PC-9 (cell line): ENCODE measurements at regions not wholly inside any gene's neighbourhood (a gene's known extent, or its start where the extent isn't known, plus 50 kb on each side); places are given as distances from the start of the nearest gene placed in this dataset.

Source experiments
- BruUV-seq: library from RNA; stranded (reverse); fragments of 400-500 nt; replicated peaks from 2 replicates; lab custom pipeline; 2021; lab: Mats Ljungman, UMichigan
- CTCF ChIA-PET: fragments of 300-600 bp; sonication (Branson Sonifier 250); formaldehyde crosslinking; loops from one replicate; lab custom pipeline; 2022; ENCODE audit warnings: antibody characterized with exemption; lab: Charles Lee
- POLR2A ChIA-PET: fragments of 300-600 bp; sonication (Branson Sonifier 250); formaldehyde crosslinking; loops from one replicate; lab custom pipeline; 2022; ENCODE audit warnings: antibody characterized with exemption; ENCODE audit not compliant: unreplicated experiment; lab: Charles Lee
- DNase-seq, 2 experiments: peaks; one replicate each; pipeline versions ENCODE4 v3.0.0 to v3.0.0-alpha.2; 2015 to 2022; ENCODE audit warnings: mixed read lengths in 1 of 2
- H2AFZ ChIP-seq: fragments of 200-600 bp; sonication (generic); 2 replicates; pipeline ENCODE4 v1.8.1; 2017; ENCODE audit warnings: antibody characterized with exemption
- H3F3A ChIP-seq: fragments of 200-600 bp; sonication (generic); 2 replicates; pipeline ENCODE4 v1.8.1; 2017; ENCODE audit warnings: antibody characterized with exemption, mild to moderate bottlenecking, low read depth; ENCODE audit not compliant: insufficient read depth
- H3K27ac ChIP-seq: fragments of 200-600 bp; sonication (generic); 2 replicates; pipeline ENCODE4 v1.6.1; 2016; ENCODE audit warnings: mixed run types
- H3K27me3 ChIP-seq: fragments of 200-600 bp; sonication (generic); 2 replicates; pipeline ENCODE4 v1.6.1; 2016; ENCODE audit warnings: low read depth, mixed run types; ENCODE audit not compliant: insufficient read depth
- H3K36me3 ChIP-seq: fragments of 200-600 bp; sonication (generic); 2 replicates; pipeline ENCODE4 v1.6.1; 2016; ENCODE audit warnings: low read depth, mixed run types
- H3K4me1 ChIP-seq: fragments of 200-600 bp; sonication (generic); replicated peaks from 2 replicates; pipeline ENCODE4 v1.6.1; 2016; ENCODE audit warnings: mixed run types; ENCODE audit not compliant: insufficient read depth
- H3K4me2 ChIP-seq: fragments of 200-600 bp; sonication (generic); 2 replicates; pipeline ENCODE4 v1.6.1; 2017; ENCODE audit warnings: mixed run types
- H3K4me3 ChIP-seq: fragments of 200-600 bp; sonication (generic); 2 replicates; pipeline ENCODE4 v1.6.1; 2016; ENCODE audit warnings: mixed run types
- H3K79me2 ChIP-seq: fragments of 200-600 bp; sonication (generic); 2 replicates; pipeline ENCODE4 v1.6.1; 2017; ENCODE audit warnings: low read depth, mixed run types
- H3K9me2 ChIP-seq: fragments of 200-600 bp; sonication (generic); 2 replicates; pipeline ENCODE4 v1.8.1; 2017; ENCODE audit warnings: mild to moderate bottlenecking; ENCODE audit not compliant: insufficient read depth
- H3K9me3 ChIP-seq: fragments of 200-600 bp; sonication (generic); 2 replicates; pipeline ENCODE4 v1.8.1; 2016; ENCODE audit warnings: low read depth; ENCODE audit not compliant: insufficient read depth
- H4K20me1 ChIP-seq: fragments of 200-600 bp; sonication (generic); 2 replicates; pipeline ENCODE4 v1.8.1; 2017; ENCODE audit not compliant: insufficient read depth
- CTCF ChIP-seq: fragments of 200-600 bp; sonication (generic); conservative IDR thresholded peaks from 2 replicates; pipeline ENCODE4 v1.6.1; 2017; ENCODE audit warnings: mixed run types, antibody characterized with exemption, mild to moderate bottlenecking, moderate library complexity
- EZH2 ChIP-seq: fragments of 200-600 bp; sonication (generic); IDR thresholded peaks from 2 replicates; pipeline ENCODE4 v1.8.0; 2017; ENCODE audit warnings: antibody characterized with exemption, low read depth
- intact Hi-C: fragments of 100-400 bp; cut with micrococcal nuclease; formaldehyde crosslinking; loops from one replicate; pipeline ENCODE4 v1.10.0; 2022; ENCODE audit not compliant: unreplicated experiment

DNA sequence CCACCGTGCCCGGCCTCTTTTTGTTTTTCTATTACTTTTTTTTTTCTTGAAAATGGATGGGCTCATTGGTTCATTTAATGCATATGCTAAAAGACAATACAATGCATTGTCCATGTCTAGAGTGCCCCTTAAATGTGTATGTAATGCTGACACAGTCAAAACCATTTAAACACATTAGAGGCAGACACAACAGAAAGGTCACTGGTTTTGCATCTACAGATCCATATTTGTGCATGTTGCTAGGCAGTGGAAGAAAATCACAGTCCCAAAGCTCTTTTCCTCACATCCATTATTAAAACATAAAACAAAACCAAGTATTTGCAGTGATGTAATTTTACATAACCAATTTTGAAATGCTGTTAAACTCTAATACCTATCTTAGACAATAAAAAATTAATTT, 389.0 kb downstream of the TAF11L14 start:
- CTCF ChIA-PET = no interaction called here
- no peaks in the 10 kb centered on the region for H3F3A ChIP-seq
- H3K4me1 ChIP-seq = no peaks in the 10 kb centered on the region
- no peaks in the 10 kb centered on the region for H4K20me1 ChIP-seq
- no peaks in the 10 kb centered on the region for H3K9me2 ChIP-seq
- BruUV-seq = no TSS peak
- H3K4me3 ChIP-seq = no peak overlapping the region
- no peak overlapping the region for H2AFZ ChIP-seq
- intact Hi-C loops = no loop called here
- H3K79me2 ChIP-seq = no peaks in the 10 kb centered on the region
- POLR2A ChIA-PET = no interaction called here
- H3K27me3 ChIP-seq = no peaks in the 10 kb centered on the region
- DNase-seq = no peak
- H3K36me3 ChIP-seq = no peaks in the 10 kb centered on the region
- no peak overlapping the region for H3K27ac ChIP-seq
- H3K4me2 ChIP-seq = no peak overlapping the region
- TF ChIP-seq EZH2 = no peak
- no peak for TF ChIP-seq CTCF
- no peaks in the 10 kb centered on the region for H3K9me3 ChIP-seq

DNA sequence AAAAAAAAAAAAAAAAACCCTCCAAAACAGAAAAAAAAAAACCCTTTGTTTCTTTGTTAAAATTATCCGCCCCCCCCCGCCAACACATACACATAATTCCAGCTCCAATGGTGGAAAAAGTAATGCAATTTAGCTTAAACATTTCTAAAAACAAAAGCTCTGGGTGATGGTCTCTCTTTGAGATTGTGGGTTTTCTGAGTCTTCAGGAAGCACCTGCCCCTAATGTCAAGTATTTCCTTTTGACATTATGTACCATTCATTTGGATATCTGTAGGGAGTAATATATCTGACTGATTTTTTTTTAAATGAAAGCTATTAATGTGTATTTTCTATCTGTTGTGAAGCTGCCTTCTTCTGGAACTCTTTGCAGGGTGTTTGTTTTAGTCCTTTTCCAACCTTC, 389.7 kb downstream of the TAF11L14 start:
- intact Hi-C loops = no loop called here
- no TSS peak for BruUV-seq
- Histone ChIP-seq H3K9me3 (no peaks in the 10 kb centered on the region), H3K27me3 (no peaks in the 10 kb centered on the region), H3K4me1 (no peaks in the 10 kb centered on the region), H3K27ac (no peak overlapping the region), H3K9me2 (no peaks in the 10 kb centered on the region), H3K79me2 (no peaks in the 10 kb centered on the region), H3K4me2 (no peak overlapping the region), H3K36me3 (no peaks in the 10 kb centered on the region), H2AFZ (no peak overlapping the region), H3K4me3 (no peak overlapping the region), H4K20me1 (no peaks in the 10 kb centered on the region), H3F3A (no peaks in the 10 kb centered on the region)
- no peak for DNase-seq
- ChIA-PET CTCF (no interaction called here), POLR2A (no interaction called here)
- TF ChIP-seq EZH2 = no peak
- TF ChIP-seq CTCF = no peak

DNA sequence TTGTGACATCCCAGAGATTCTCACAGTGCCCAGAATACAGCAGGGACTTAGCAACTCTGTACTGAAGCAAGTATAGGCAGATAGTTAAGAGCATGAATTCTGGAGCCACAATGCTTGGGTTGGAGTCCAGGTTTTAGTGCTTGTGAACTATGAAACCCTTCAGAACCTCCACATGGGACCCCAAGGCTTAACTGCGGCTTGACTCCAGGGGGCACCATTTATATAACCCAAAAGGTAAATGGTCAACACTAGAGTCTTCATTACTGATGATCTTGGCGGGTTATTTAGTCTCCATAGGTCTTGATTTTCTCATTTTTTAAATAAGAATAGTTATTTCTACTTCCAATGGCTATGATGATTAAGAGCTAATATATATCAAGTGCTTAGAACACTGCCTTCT, 390.3 kb downstream of the TAF11L14 start:
- intact Hi-C loops = no loop called here
- DNase-seq = no peak
- Histone ChIP-seq H2AFZ (no peak overlapping the region), H3K4me3 (no peak overlapping the region), H3K9me2 (no peaks in the 10 kb centered on the region), H3F3A (no peaks in the 10 kb centered on the region), H3K79me2 (no peaks in the 10 kb centered on the region), H3K36me3 (no peaks in the 10 kb centered on the region), H3K9me3 (no peaks in the 10 kb centered on the region), H3K27ac (no peak overlapping the region), H3K27me3 (no peaks in the 10 kb centered on the region), H3K4me1 (no peaks in the 10 kb centered on the region), H3K4me2 (no peak overlapping the region), H4K20me1 (no peaks in the 10 kb centered on the region)
- TF ChIP-seq CTCF (no peak), EZH2 (no peak)
- CTCF ChIA-PET = no interaction called here
- POLR2A ChIA-PET = no interaction called here
- no TSS peak for BruUV-seq
